Prostate gland (tissue), 2 donors: ENCODE measurements at regions not wholly inside any gene's neighbourhood (a gene's known extent, or its start where the extent isn't known, plus 50 kb on each side); places are given as distances from the start of the nearest gene placed in this dataset.

Experiments
- CTCF ChIP-seq, 4 experiments: fragments of 200-600 bp in 2 of 4; fragments of 450-650 bp in 2 of 4; sonication (generic) in 2 of 4; IDR thresholded peaks; 1 replicate in 3 of 4; 2 replicates in 1 of 4; pipeline ENCODE4 v1.5.1; 2016 to 2019; ENCODE audit warnings: antibody characterized with exemption in 4 of 4, mild to moderate bottlenecking in 2 of 4, moderate library complexity in 2 of 4
- POLR2A ChIP-seq: fragments of 450-650 bp; IDR thresholded peaks from one replicate; pipeline ENCODE4 v1.6.1; 2016; ENCODE audit warnings: antibody characterized with exemption, mild to moderate bottlenecking

GRCh38 chr11:4195909-4196308 lies 101.3 kb downstream of the RRM1 start:
- no peak for TF ChIP-seq CTCF (IDR thresholded peaks at IDR 0.05)
- no peak for TF ChIP-seq POLR2A
